ENCODE measurements at regions not wholly inside any gene's neighbourhood (a gene's known extent, or its start where the extent isn't known, plus 50 kb on each side); places are given as distances from the start of the nearest gene placed in this dataset.

GRCh38 chr4:1536579-1537409 lies 130.6 kb upstream of the NKX1-1 start:
- H2AFZ ChIP-seq (ENCODE audit: low read length): no peak overlapping the region
- H3K9me3 ChIP-seq (ENCODE audit: low read depth, low read length): no peaks in the 10 kb centered on the region
- TF ChIP-seq CTCF (IDR thresholded peaks at IDR 0.05; ENCODE audit: extremely low read depth, low read depth, low read length): no peak
- no peaks in the 10 kb centered on the region for H3K79me2 ChIP-seq (ENCODE audit: insufficient read depth, low read length)
- no peaks in the 10 kb centered on the region for H3K36me3 ChIP-seq (ENCODE audit: insufficient read depth, low read length)
- no peak overlapping the region for H3K27ac ChIP-seq (ENCODE audit: low read depth, low read length)
- no peaks in the 10 kb centered on the region for H4K20me1 ChIP-seq (ENCODE audit: insufficient read depth, low read length)
- no peak overlapping the region for H3K4me2 ChIP-seq (ENCODE audit: insufficient read depth, low read length)
- peaks cover 13% of the 10 kb centered on the region for H3K27me3 ChIP-seq (ENCODE audit: insufficient read depth, low read length)
- DNase-seq (ENCODE audit: insufficient read length, low spot score, missing footprints): no peak
- H3K4me3 ChIP-seq (ENCODE audit: insufficient read depth, low read length): no peak overlapping the region
- H3K4me1 ChIP-seq (ENCODE audit: insufficient read depth, low read length): no peaks in the 10 kb centered on the region

GRCh38 chr4:1535926-1536578 lies 129.8 kb upstream of the NKX1-1 start:
- DNase-seq (ENCODE audit: insufficient read length, low spot score, missing footprints): no peak
- Histone ChIP-seq H3K36me3 (ENCODE audit: insufficient read depth, low read length) (no peaks in the 10 kb centered on the region), H3K9me3 (ENCODE audit: low read depth, low read length) (no peaks in the 10 kb centered on the region), H3K4me3 (ENCODE audit: insufficient read depth, low read length) (no peak overlapping the region), H3K27me3 (ENCODE audit: insufficient read depth, low read length) (peaks cover 20% of the 10 kb centered on the region), H3K27ac (ENCODE audit: low read depth, low read length) (no peak overlapping the region), H3K4me1 (ENCODE audit: insufficient read depth, low read length) (no peaks in the 10 kb centered on the region), H2AFZ (ENCODE audit: low read length) (no peak overlapping the region), H4K20me1 (ENCODE audit: insufficient read depth, low read length) (no peaks in the 10 kb centered on the region), H3K79me2 (ENCODE audit: insufficient read depth, low read length) (no peaks in the 10 kb centered on the region), H3K4me2 (ENCODE audit: insufficient read depth, low read length) (no peak overlapping the region)
- no peak for TF ChIP-seq CTCF (IDR thresholded peaks at IDR 0.05; ENCODE audit: extremely low read depth, low read depth, low read length)

GRCh38 chr4:1534876-1535526 lies 128.8 kb upstream of the NKX1-1 start:
- H2AFZ ChIP-seq (ENCODE audit: low read length): no peak overlapping the region
- H3K27ac ChIP-seq (ENCODE audit: low read depth, low read length): no peak overlapping the region
- no peak for DNase-seq (ENCODE audit: insufficient read length, low spot score, missing footprints)
- H3K4me1 ChIP-seq (ENCODE audit: insufficient read depth, low read length): no peaks in the 10 kb centered on the region
- peaks cover 20% of the 10 kb centered on the region for H3K27me3 ChIP-seq (ENCODE audit: insufficient read depth, low read length)
- TF ChIP-seq CTCF (IDR thresholded peaks at IDR 0.05; ENCODE audit: extremely low read depth, low read depth, low read length): no peak
- H3K36me3 ChIP-seq (ENCODE audit: insufficient read depth, low read length): no peaks in the 10 kb centered on the region
- no peaks in the 10 kb centered on the region for H3K9me3 ChIP-seq (ENCODE audit: low read depth, low read length)
- H4K20me1 ChIP-seq (ENCODE audit: insufficient read depth, low read length): no peaks in the 10 kb centered on the region
- no peak overlapping the region for H3K4me3 ChIP-seq (ENCODE audit: insufficient read depth, low read length)
- H3K79me2 ChIP-seq (ENCODE audit: insufficient read depth, low read length): no peaks in the 10 kb centered on the region
- H3K4me2 ChIP-seq (ENCODE audit: insufficient read depth, low read length): no peak overlapping the region

Measured in osteoblast (primary cell).